Right lobe of liver (tissue), 6 donors: ENCODE measurements at regions not wholly inside any gene's neighbourhood (a gene's known extent, or its start where the extent isn't known, plus 50 kb on each side); places are given as distances from the start of the nearest gene placed in this dataset.

ENCODE experiments used
- ATAC-seq, 4 donors: fragments of 200-7000 bp; cut with Tn5 transposase; one replicate each; pipeline ENCODE4 v1.9.1; 2020; ENCODE audit warnings: mild to moderate bottlenecking in 4 of 4, moderate library complexity in 4 of 4
- DNase-seq, 3 donors: peaks; one replicate each; pipeline ENCODE4 v3.0.0-alpha.2; 2020
- H3K27ac ChIP-seq, 3 donors: fragments of 200-600 bp; one replicate each; pipeline ENCODE4 v1.8.0; 2022
- H3K27me3 ChIP-seq, 2 donors: fragments of 200-600 bp; one replicate each; pipeline ENCODE4 v1.8.0; 2022
- H3K36me3 ChIP-seq, 4 donors: fragments of 200-600 bp; sonication (generic) in 1 of 4; one replicate each; pipeline versions ENCODE4 v1.5.1 to v1.8.0; 2017 to 2022; ENCODE audit warnings: control low read depth in 1 of 4
- H3K4me1 ChIP-seq, 4 donors: fragments of 200-600 bp; sonication (generic) in 1 of 4; one replicate each; pipeline versions ENCODE4 v1.5.1 to v1.8.0; 2017 to 2022; ENCODE audit warnings: control low read depth in 1 of 4
- H3K4me3 ChIP-seq, 3 donors: fragments of 200-600 bp; one replicate each; pipeline ENCODE4 v1.8.0; 2022
- H3K9me3 ChIP-seq, 4 donors: fragments of 200-600 bp; sonication (generic) in 1 of 4; one replicate each; pipeline versions ENCODE4 v1.5.1 to v1.8.0; 2017 to 2022; ENCODE audit warnings: control low read depth in 1 of 4
- POLR2A ChIP-seq: fragments of 450-650 bp; IDR thresholded peaks from one replicate; pipeline ENCODE4 v1.6.1; 2017; ENCODE audit warnings: antibody characterized with exemption, mild to moderate bottlenecking
- WGBS: methylation state at CpG from one replicate; pipeline ENCODE4 v1.1.6; 2018; ENCODE audit warnings: low coverage, low lambda C conversion rate; ENCODE audit not compliant: insufficient coverage; ENCODE audit errors: missing lambda C conversion rate; 5-methylcytosine and 5-hydroxymethylcytosine counted together
- intact Hi-C, 2 donors: fragments of 100-400 bp; cut with DNase I; formaldehyde crosslinking; loops; one replicate each; pipeline versions ENCODE4 v1.11.2 to v1.14.1; 2022
- TF ChIP-seq, protein P1 (sequence below), 4 donors: fragments of 200-600 bp in 3 of 4; fragments of 450-650 bp in 1 of 4; IDR thresholded peaks; one replicate each; pipeline versions ENCODE4 v1.5.1 to v1.8.0; 2016 to 2022; ENCODE audit warnings: antibody characterized with exemption in 4 of 4, mild to moderate bottlenecking in 2 of 4
- donor health status: DM: no; HTN: yes; CAD: no.
- donor health status: DM: no; HTN: no; CAD: no.
- donor health status: DM: no; HTN: no; CAD: no.
- donor health status: DM: no; HTN: yes; CAD: no.
- donor health status: DM: no; HTN: yes; CAD: no.

DNA sequence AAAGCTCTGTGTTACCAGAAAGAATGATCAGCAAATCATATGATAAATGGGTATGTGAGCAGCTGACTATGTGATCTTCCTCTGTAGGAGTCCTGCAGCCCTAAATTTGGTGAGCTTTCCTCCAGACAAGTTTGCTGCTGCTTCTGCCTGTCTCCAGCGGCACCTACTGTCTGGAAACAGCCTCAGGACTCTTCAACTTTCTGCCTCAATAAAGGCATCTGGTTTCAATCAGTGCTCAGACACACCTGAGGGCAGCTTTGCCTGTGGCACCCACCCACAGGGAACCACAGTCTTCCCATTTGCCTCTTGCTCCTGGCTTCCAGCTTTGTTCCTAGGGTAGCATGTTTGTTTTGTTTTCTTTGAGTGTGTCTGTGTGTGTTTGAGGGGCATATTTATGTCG is 727.9 kb upstream of the MAN1A1 start:
- Histone ChIP-seq H3K4me3 (no peak overlapping the region), H3K27ac (no peak overlapping the region), H3K27me3 (no peaks in the 10 kb centered on the region), H3K9me3 (no peaks in the 10 kb centered on the region), H3K36me3 (no peaks in the 10 kb centered on the region), H3K4me1 (no peaks in the 10 kb centered on the region)
- WGBS, result 50% methylated on average over 1 of the region's 2 CpGs
- ATAC-seq (peak in 1 of 4 donors; percentile 29), DNase-seq (peak in 1 of 3 donors; percentile 25)
- TF ChIP-seq, protein P1, sequence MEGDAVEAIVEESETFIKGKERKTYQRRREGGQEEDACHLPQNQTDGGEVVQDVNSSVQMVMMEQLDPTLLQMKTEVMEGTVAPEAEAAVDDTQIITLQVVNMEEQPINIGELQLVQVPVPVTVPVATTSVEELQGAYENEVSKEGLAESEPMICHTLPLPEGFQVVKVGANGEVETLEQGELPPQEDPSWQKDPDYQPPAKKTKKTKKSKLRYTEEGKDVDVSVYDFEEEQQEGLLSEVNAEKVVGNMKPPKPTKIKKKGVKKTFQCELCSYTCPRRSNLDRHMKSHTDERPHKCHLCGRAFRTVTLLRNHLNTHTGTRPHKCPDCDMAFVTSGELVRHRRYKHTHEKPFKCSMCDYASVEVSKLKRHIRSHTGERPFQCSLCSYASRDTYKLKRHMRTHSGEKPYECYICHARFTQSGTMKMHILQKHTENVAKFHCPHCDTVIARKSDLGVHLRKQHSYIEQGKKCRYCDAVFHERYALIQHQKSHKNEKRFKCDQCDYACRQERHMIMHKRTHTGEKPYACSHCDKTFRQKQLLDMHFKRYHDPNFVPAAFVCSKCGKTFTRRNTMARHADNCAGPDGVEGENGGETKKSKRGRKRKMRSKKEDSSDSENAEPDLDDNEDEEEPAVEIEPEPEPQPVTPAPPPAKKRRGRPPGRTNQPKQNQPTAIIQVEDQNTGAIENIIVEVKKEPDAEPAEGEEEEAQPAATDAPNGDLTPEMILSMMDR (IDR thresholded peaks at IDR 0.05), result no peak
- no peak for TF ChIP-seq POLR2A
- intact Hi-C loops, result no loop called here

DNA sequence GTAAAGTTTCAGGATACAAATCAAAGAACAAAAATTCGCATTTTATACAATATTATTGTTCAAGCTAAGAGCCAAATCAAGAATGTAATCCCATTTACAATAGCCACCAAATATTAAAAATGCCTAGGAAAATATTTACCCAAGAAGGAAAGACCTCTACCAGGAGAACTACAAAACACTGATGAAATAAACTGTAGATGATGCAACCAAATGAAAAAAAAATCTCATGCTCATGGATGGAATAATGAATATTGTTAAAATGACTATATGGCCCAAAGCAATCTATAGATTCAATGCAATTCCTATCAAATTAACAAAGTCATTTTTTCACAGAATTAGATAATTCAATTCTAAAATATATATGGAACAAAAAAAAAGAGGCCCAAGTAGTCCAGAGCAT is 708.8 kb upstream of the MAN1A1 start:
- Histone ChIP-seq H3K9me3 (no peaks in the 10 kb centered on the region), H3K4me1 (no peaks in the 10 kb centered on the region), H3K4me3 (no peak overlapping the region), H3K27ac (no peak overlapping the region), H3K36me3 (no peaks in the 10 kb centered on the region), H3K27me3 (no peaks in the 10 kb centered on the region)
- no peak for ATAC-seq
- WGBS, result 18% methylated on average over 1 of the region's 1 CpG
- intact Hi-C loops, result no loop called here
- TF ChIP-seq, protein P1 (IDR thresholded peaks at IDR 0.05), result no peak
- no peak for TF ChIP-seq POLR2A
- no peak for DNase-seq

- ATAC-seq, result no peak
- no peaks in the 10 kb centered on the region for H3K36me3 ChIP-seq
- 44% methylated on average over 7 of the region's 7 CpGs for WGBS
- peak in 1 of 3 donors; percentile 11 for DNase-seq
- TF ChIP-seq POLR2A, result no peak
- TF ChIP-seq, protein P1 (IDR thresholded peaks at IDR 0.05), result peak in 3 of 4 donors; percentile 9 to 25 (median 15)
- no peaks in the 10 kb centered on the region for H3K9me3 ChIP-seq
- no peaks in the 10 kb centered on the region for H3K27me3 ChIP-seq
- H3K4me3 ChIP-seq, result no peak overlapping the region
- intact Hi-C loops, result no loop called here
- no peak overlapping the region for H3K27ac ChIP-seq
- H3K4me1 ChIP-seq, result no peaks in the 10 kb centered on the region
These were observed 706.5 kb upstream of the MAN1A1 start for GRCh38 chr6:120056085-120056484.

DNA sequence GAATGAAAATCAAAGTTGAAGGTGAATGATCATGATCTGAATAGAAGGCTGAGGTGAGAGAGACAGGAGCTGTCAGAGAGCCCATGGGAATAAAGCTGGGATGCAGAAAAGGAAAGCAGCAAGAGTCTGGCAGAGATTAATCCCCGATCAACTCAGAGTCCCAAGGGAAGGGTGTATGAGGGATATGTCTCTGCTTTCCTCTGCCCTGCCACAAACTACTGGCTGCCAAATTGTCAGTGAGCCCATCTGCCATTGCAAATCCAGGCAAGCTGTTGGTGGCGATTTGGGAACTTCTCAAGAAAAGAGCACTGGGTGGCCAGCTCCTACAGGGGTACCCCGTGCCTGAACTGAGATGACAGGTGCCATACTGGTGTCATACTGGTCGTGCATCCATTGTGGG is 705.5 kb upstream of the MAN1A1 start:
- Histone ChIP-seq H3K4me3 (no peak overlapping the region), H3K9me3 (no peaks in the 10 kb centered on the region), H3K36me3 (no peaks in the 10 kb centered on the region), H3K27me3 (no peaks in the 10 kb centered on the region), H3K27ac (no peak overlapping the region), H3K4me1 (no peaks in the 10 kb centered on the region)
- ATAC-seq, result no peak
- peak in 1 of 3 donors; percentile 12 for DNase-seq
- TF ChIP-seq, protein P1 (IDR thresholded peaks at IDR 0.05), result no peak
- no peak for TF ChIP-seq POLR2A
- 17% methylated on average over 1 of the region's 4 CpGs for WGBS
- intact Hi-C loops, result no loop called here

DNA sequence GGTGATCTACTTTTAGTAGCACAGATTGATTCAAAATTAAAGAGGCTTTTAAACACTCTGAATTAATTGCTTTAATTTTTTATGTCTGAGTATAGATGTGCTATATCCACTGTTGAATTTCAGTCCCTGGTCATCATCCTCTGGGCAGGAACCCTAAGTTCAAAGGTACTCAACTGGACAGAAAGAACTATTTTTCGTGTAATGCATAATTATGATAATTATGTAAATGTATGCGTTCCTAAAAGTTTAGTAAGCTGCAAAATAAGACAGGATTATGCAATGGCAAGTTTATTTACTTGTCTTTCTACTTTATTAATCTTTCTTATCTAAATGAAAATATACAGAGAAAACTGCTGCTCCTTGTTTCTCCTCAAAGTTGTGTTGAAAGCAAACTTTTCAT is 690.1 kb upstream of the MAN1A1 start:
- 38% methylated on average over 2 of the region's 2 CpGs for WGBS
- intact Hi-C loops, result no loop called here

More for the DNA sequence above, 690.1 kb upstream of the MAN1A1 start:
- TF ChIP-seq, protein P1 (IDR thresholded peaks at IDR 0.05), result no peak
- no peak for TF ChIP-seq POLR2A
- no peak overlapping the region for H3K27ac ChIP-seq
- H3K27me3 ChIP-seq, result no peaks in the 10 kb centered on the region
- no peaks in the 10 kb centered on the region for H3K36me3 ChIP-seq
- ATAC-seq (no peak), DNase-seq (no peak)
- no peaks in the 10 kb centered on the region for H3K4me1 ChIP-seq
- no peak overlapping the region for H3K4me3 ChIP-seq
- no peaks in the 10 kb centered on the region for H3K9me3 ChIP-seq
